Medulla oblongata (tissue), 1 donor: ENCODE measurements at regions not wholly inside any gene's neighbourhood (a gene's known extent, or its start where the extent isn't known, plus 50 kb on each side); places are given as distances from the start of the nearest gene placed in this dataset.
"Not testable (repeated sequence)": the region's sequence is repeated elsewhere in the genome, so short reads cannot be mapped to it uniquely, and the experiment has no call there.

Experiments used
- DNase-seq: peaks from one replicate; pipeline ENCODE4 v3.0.0-alpha.2; 2015; ENCODE audit errors: extremely low spot score

DNA sequence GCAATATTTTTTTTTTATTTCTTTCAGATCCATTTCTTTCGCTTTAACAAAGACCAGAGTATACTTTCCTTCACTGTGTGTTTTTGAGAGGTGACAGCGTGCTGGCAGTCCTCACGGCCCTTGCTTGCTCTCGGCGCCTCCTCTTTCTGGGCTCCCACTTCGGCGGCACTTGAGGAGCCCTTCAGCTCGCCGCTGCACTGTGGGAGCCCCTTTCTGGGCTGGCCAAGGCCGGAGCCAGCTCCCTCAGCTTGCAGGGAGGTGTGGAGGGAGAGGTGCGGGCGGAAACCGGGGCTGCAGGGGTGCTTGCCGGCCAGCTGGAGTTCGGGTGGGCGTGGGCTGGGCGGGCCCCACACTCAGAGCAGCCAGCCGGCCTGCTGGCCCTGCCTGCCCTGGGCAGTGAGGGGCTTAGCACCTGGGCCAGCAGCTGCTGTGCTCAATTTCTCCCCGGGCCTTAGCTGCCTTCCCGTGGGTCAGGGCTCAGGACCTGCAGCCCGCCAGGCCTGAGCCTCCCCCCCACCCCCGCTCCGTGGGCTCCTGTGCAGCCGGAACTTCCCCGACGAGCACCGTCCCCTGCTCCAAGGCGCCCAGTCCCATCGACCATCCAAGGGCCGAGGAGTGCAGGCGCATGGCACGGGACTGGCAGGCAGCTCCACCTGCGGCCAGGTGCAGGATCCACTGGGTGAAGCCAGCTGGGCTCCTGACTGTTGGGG lies 1490.6 kb downstream of the OTOL1 start:
- DNase-seq: not testable (repeated sequence)

DNA sequence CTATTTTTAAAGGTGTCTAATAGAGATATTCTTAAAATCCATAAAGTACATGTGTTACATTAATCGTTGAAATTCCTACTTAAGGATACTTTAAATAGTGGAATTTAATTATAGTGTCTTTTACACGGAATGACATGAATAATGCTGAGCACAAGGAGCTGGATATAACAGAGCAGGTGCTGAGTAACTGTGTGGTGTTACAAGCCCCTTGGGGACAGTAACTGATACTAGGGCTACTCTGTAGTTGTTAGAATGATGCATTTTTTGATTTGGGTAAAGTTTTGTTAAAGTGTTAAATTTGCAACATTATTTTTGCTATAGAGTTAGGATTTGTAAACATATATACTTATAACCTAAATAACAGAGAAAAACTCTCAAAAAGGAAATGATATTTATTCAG lies 1496.1 kb downstream of the OTOL1 start:
- DNase-seq: no peak

DNA sequence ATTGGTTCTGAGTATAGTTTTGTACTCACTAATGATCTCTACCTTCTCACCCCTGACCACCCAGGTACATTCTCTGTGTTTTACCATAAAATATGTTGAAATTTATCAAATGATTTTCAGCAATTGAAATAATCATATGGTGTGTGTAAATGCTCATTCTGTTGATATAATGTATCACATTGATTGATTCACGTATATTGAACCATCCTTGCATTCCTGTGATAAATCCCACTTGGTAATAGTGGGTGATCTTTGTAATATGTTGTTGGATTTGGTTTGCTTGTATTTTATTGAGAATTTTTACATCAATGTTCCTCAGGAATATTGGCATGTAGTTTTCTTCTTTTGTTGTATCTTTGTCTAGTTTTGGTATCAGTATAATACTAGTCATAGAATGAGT lies 1497.6 kb downstream of the OTOL1 start:
- no peak for DNase-seq

DNA sequence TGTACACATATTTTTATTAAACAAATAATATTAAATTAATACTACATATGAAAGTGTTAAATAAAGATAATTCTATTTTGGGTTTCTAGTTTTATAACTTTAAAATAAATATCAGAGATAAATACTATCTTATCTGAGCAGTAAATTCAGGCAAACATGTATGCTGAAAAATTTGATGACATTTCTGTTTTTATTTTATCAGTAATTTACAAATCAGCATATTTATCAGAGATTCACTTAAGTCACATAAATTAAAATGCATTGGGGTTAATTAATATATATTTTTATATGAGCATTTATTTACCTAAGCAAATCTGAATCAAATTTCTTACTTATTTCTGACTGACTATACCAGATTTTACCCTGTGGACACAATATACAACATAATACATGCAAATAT lies 1499.8 kb downstream of the OTOL1 start:
- DNase-seq: no peak

DNA sequence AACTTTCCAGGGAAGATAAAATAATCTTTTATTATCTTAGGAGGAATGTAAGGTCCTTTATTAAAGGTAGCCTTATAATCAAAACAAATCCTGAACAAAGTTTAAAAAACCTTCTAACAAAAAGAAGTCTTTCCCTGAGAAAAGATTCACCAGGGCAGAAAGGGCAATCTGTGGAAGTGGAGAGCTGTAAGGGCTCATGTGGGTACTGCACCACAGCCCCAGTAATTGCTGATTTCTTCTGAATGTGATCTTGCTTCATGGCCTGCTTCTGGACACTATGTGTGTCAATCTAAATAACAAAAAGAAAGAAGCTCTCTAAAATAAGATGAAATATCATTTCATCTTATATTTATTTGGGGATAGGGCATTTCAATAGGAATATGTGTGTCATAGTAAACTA lies 1501.6 kb downstream of the OTOL1 start:
- DNase-seq: no peak

DNA sequence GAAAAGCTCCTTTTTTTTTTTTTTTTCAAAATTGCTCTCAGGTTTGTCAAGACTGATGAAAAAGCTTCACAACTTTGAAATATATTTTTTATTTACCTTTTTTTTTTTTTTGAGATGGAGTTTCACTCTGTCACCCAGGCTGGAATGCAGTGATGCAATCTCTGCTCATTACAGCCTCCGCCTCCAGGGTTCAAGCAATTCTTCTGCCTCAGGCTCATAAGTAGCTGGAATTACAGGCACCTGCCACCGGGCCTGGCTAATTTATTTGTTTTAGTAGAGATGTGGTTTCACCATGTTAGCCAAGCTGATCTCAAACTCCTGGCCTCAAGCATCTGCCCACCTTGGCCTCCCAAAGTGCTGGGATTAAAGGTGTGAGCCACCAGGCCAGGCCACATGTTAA lies 1515.0 kb downstream of the OTOL1 start:
- DNase-seq: no peak

DNA sequence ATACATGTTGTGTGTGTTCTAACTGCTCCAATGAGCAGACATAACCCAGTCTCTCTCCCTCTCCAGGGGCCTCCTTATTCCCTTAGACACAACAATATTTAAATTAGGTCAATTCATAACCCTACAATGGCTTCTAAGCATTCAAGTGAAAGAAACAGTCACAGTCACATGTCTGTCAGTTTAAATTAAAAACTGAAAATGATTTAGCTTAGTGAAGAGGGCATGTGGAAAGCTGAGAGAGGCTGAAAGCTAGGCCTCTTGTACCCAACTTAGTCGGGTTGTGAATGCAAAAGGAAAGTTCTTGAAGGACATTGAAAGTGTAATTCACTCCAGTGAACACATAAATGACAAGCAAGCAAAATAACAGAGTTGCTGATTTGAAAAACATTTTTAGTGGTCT lies 1519.6 kb downstream of the OTOL1 start:
- no peak for DNase-seq

DNA sequence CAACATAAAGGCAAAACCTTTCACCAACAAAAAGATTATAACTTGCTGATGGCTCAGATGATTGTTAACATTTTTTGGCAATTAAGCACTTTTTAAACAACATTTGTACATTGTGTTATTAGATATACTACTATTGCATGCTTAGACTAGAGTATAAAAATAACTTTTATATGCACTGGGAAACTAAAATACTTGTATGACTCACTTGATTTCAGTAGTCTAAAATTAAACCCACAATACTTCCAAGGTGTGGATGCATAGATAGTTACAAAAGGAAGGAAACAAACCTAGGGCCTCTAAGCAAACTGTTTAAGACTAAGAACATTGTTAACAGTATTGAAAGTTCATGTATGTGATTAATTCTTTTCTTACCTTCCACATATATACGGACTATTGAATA lies 1521.5 kb downstream of the OTOL1 start:
- no peak for DNase-seq

DNA sequence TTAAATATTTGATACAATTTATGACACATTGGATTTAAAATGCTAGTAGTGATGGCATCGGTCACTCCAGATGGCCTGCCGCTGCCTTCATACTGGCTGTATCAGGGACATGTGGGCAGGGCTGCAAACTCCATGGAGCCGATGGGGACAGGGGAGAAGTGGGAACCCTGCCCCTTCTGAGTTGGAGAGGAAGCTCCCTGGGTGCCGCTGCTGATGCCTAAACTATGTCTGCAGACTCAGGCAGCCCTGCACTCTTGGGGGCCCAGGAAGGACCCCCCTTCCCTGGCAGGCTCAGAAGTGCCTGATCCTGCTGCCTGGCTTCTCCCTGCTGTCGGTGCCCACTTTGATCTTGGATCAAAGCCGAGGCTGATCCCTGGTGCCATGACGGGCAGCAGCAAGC lies 1522.1 kb downstream of the OTOL1 start:
- DNase-seq: no peak

DNA sequence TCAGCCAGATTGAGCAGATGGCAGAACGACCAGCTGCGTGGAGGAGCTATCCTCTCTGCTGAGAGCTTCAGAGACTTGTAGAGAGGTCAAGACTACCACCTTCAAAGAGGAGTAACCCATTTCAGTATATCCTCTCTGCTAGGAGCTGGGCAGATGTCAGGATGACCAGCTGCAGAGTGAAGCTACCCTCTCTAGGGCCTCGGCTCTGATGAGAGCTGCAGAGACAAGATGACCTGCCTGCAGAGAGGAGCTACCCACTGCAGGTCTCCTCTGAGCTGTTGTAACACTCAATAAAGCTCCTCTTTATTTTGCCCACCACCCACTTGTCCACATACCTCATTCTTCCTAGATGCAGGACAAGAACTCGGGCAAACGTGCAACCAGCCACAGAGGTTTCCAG lies 1522.7 kb downstream of the OTOL1 start:
- no peak for DNase-seq

DNA sequence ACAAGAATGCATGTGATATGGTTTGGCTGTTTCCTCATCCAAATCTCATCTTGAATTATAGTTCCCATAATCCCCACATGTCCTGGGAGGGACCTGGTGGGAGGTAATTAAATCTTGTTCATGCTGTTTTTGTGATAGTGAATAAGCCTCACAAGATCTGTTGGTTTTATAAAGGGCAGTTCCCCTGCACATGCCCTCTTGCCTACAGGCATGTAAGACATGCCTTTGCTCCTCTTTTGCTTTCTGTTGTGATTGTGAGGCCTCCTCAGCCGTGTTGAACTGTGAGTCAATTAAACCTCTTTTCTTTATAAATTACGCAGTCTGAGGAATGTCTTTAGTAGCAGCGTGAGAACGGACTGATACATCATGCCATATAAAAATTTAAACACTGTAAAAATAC lies 1537.0 kb downstream of the OTOL1 start:
- no peak for DNase-seq

DNA sequence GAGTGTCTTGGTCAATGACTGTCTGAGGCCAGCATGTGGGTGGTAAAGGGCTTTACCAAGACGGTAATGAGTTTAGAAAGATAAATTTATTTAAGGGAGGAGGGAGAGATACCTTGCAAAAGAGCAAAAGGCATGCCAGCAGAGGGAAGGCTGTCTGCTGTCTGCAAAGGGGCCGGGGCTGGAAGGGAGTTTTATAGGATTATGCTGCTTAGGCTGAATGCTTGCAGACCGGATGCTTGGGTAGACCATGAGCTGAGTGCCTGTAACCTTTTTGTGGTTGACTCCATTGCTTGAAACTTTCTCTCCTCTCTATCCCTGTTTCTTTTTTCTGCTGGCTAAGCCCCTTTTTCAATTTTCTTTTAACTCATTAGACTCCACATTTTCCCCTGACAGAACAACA lies 1543.0 kb downstream of the OTOL1 start:
- no peak for DNase-seq

DNA sequence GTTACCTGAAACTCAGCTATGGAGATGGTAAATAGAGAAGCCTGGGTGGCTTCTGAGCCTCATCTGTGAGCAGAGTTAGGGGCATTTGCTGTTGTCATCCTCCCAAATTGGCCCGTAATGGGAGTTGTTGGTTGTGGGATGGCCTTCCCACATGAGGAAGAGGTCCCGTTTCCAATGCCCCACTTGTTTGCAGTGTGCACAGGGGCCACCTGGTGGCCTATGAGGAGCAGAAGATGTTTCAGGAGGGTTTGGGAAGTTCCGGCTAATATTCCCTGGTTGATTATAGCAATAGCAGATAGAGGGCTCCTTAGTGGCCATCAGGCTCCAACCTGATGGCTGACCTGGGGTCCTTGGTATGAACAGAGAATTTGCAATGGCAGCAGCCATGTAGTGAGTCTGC lies 1546.5 kb downstream of the OTOL1 start:
- no peak for DNase-seq

DNA sequence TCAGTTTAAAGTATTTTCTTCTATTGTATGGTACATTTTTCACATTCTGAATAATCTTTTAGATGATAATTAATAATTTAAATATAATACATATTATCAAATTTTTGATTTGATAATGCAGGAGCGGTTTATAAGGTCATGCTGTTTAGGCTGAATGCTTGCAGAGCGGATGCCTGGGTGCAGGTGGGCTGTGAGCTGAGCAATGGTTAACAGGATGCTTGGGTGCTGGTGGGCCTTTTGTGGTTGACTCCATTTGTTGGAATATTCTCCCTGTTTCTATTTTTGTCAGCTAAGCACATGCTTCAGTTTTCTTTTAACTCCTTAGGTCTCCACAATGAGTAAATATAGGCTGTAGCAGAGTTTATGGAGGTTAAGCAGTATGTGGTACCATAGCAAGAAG lies 1549.3 kb downstream of the OTOL1 start:
- no peak for DNase-seq

DNA sequence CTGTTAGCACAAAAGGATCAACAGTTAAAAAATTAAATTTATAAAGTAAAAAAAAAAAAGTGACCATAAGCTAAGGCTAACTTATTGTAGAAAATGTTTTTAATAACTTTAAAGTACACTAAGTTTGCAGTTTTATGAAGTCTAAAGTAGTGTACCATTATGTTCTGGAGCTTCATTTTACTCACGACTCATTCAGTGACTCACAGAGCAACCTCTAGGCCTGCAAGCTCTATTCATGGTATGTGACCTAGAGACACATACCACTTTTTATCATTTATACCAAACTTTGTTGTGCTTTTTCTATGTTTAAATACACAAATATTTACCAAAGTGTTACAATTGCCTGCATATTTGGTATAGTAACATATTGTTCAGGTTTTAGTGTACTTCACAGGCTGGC lies 1552.3 kb downstream of the OTOL1 start:
- no peak for DNase-seq

DNA sequence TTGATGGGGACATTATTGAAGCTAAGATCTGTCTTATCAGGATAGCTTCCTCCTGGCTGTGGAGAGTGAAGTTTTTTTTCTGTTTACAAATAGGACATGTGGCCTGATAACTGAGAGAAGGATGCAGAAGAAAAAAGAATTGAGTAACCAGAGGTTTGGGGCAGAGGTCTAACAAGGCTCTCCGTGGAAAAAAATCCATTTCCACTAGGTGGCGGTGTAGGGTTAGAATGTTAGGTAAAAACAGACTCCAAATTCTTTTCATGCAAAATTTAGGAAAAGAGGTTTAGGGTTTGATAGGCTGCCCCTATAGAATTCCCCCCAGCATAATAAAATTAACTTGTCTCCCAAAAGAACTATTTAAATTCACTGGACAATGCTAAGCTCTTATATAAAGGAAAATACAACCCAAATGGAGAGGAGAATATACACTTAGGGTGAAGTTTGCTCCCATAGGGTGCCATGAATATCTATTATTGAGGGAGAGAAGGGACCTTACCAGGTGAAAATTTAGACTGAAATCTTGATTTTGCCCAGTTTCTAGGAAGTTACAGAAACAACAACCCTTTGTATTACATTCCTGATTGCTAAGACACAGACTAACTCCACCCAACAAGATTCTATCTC lies 1560.4 kb downstream of the OTOL1 start:
- DNase-seq: peak; percentile 65

DNA sequence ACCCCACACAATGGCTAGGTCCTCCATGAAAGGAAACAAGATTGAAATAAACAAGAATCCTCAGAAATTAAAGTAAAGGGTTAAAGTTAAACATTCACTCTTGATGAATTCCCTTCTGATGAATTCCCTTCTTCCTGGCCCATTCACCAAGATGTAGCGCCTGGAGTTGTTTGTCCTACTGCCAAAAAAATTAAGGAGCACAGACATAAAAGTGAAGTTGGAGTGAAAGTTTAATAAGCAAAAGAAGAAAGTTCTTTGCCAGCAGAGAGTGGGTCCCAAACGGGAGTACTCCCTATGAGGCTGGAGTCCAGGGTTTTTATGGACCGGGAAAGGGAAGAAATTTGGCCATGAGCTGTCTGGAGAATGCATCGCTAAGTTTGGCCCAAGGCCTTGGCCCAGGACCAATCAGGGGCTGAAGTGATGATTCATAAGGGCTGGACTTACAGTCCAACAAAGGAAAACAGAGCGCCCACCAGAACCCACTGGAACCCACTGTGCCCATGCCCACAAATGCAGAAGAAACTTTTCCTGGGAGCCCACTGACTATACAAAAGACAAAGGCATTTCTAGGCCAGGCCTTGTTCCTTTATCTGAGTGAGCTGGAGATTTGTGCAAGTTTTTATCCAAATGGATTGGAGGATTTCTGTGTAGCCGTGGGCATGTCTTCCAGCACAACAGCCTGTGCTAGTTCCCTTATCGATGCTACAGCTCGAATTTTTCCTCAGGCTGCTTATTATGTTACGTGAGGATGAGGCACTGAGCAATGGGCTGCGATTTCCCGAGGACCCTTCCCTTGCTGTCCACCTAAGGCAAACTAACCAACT lies 1561.6 kb downstream of the OTOL1 start:
- DNase-seq: no peak

DNA sequence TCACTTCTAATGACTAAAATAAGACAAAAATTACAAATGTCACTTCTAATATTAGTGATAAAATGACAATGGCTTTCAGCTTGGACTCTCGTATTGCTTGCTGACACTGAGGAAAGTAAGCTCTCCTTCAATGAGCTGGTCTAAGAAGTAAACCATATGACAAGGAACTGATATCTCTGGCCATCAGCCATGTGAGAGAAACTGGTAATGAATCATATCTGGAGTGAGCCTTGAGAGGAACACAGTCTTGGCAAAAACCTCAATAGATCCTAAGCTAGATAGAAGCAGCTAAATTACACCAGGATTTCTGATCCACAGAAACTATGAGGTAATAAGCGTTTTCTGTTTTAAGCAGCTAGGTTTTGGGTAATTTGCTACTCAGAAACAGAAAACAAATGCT lies 1575.1 kb downstream of the OTOL1 start:
- DNase-seq: no peak
